Fibroblast of villous mesenchyme (primary cell): ENCODE measurements at regions not wholly inside any gene's neighbourhood (a gene's known extent, or its start where the extent isn't known, plus 50 kb on each side); places are given as distances from the start of the nearest gene placed in this dataset.

Experiments used
- DNase-seq: peaks from one replicate; pipeline ENCODE4 v3.0.0-alpha.2; 2010; ENCODE audit warnings: low read depth
- H3K4me3 ChIP-seq: 2 replicates; pipeline ENCODE4 v1.5.1; 2011; ENCODE audit warnings: low read depth, mild to moderate bottlenecking, low read length
- TF ChIP-seq, protein P1 (sequence below): IDR thresholded peaks from 2 replicates; pipeline ENCODE4 v1.5.1; 2012; ENCODE audit warnings: low read depth, mild to moderate bottlenecking, low read length; ENCODE audit not compliant: insufficient read depth

DNA sequence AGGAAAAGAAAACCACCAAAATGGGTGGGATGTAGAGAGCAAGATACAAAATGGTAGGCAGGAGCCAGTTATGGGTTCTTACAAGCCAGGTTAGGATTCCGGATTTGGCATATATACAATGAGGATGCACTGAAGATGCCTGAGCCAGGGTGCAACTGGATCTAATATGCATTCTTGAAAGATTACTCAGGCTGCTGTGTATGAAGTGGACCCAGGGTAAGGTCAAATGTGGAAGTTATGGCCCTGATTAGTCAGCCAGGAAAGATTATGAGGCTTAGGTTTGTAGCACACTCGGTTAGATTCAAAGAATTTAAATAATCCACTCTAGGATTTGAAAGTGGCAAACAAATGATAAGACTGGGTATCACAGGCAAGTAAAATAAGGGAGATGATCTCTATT is 1750.7 kb upstream of the FLRT2 start:
- TF ChIP-seq, protein P1, sequence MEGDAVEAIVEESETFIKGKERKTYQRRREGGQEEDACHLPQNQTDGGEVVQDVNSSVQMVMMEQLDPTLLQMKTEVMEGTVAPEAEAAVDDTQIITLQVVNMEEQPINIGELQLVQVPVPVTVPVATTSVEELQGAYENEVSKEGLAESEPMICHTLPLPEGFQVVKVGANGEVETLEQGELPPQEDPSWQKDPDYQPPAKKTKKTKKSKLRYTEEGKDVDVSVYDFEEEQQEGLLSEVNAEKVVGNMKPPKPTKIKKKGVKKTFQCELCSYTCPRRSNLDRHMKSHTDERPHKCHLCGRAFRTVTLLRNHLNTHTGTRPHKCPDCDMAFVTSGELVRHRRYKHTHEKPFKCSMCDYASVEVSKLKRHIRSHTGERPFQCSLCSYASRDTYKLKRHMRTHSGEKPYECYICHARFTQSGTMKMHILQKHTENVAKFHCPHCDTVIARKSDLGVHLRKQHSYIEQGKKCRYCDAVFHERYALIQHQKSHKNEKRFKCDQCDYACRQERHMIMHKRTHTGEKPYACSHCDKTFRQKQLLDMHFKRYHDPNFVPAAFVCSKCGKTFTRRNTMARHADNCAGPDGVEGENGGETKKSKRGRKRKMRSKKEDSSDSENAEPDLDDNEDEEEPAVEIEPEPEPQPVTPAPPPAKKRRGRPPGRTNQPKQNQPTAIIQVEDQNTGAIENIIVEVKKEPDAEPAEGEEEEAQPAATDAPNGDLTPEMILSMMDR: no peak
- DNase-seq: peak; percentile 86
- no peak overlapping the region for H3K4me3 ChIP-seq

DNA sequence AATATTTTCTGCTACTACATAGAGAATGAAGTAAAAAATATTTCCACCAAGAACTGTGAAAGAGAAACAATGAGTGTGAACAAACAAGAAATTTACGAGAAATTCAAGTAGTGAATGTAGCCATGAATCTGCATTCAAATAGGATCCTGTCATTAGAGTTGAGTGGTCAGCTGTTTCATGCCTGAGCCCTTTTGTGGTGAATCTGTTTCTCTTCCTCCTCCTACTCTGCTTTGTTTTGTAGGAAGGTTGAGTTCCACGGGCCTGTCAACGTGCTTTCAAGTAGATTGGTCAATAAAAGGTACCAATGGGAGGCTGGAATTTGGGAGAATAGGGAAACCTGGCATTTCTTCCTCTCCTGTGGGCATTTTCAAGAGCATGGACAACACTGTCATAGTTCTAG is 1749.6 kb upstream of the FLRT2 start:
- no peak for DNase-seq
- no peak overlapping the region for H3K4me3 ChIP-seq

DNA sequence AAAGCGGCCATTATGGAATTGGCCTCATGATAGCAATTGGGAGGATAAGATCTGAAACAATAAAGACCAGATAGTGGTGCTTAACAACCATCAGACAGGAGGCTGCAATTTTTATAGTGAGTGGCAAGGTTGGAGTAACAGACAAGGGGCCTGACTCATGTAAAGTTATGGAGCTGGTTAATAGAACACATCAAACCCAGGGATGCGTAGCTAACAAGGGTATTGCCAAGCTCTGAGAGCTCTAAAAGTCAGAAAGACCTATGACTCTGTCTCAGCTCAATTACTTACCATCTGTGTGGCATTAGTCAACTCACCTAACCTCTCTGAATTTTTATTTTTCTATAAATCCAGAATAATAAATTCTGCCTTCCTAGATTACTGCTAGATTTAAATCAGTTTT is 1731.5 kb upstream of the FLRT2 start:
- TF ChIP-seq, protein P1: no peak
- DNase-seq: no peak

More for the DNA sequence above, 1749.6 kb upstream of the FLRT2 start:
- TF ChIP-seq, protein P1: no peak

DNA sequence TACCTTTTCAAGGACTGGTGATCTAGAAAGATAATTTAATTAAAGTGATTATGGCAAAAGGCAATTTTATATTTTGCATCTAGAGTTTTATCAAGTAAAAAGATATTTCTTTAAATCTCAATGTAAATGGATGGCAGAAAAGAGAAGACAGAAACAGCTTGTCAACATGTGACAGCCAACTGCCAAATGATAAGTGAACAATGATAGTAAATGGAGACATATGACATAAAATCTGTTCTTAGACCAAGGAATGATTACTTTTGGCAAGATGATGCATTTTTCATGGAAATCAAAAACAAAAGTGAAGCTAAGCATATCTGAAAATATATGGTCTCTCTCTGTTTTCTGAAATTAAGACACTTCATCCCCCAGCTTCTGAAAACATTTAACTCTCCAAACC is 1730.7 kb upstream of the FLRT2 start:
- no peak overlapping the region for H3K4me3 ChIP-seq
- TF ChIP-seq, protein P1: no peak
- DNase-seq: no peak

More for the DNA sequence above, 1731.5 kb upstream of the FLRT2 start:
- H3K4me3 ChIP-seq: no peak overlapping the region

DNA sequence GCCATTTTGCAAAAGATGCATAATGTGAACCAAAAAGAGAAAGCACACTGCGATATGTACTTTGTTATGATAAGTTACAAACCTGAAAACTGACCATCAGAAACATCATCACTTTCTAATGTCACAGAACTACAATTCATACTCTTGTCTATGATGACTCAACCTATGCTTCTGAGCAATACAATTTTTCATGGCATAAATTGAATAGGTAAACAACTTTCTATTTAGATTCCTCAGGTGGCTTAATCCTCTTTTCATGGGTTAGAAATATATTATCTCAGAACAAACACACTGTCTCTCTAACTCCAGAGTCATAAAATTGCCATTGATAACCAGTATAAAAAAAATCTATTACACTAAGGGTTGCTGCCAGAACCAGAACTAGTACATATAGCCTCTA is 1715.0 kb upstream of the FLRT2 start:
- no peak overlapping the region for H3K4me3 ChIP-seq
- DNase-seq: no peak
- TF ChIP-seq, protein P1: no peak

DNA sequence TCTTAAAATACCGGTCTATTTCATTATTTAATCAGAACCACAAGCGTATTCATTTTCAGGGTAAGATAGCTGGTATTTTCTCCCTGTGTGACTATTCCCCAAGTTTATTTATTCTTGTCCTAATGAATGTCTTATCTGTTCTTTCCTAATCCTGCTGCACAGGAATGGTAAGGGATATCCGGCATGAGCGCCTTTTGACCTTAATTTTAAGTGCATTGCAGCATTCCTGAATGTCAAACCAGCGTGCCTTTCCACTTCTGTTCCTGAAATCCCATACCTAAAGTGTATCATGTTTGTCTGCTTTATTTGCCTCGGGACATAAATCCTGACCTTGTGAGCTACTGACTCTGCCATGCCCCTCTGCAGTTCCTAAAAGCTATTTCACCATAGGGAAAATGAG is 1713.2 kb upstream of the FLRT2 start:
- TF ChIP-seq, protein P1: no peak
- DNase-seq: peak; percentile 91

DNA sequence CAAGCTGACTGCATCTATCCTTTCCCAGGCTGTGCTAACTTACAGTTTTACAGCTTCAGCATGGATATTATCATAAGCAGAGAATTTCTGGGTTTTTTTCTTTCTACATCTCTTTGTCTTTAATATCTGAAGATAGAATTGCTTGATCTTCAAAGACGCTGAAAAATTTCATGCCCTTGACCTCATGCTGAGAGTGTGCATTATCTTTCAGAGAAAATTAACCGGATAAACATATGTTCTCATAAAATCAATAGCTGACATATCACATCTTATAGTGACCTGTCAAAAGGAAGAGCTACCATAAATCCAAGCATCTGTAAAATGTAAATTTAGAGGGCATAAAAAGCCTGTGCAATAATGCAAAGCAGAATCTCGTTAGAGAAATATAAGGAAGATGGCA is 1704.1 kb upstream of the FLRT2 start:
- no peak overlapping the region for H3K4me3 ChIP-seq
- DNase-seq: peak; percentile 4
- TF ChIP-seq, protein P1: no peak

More for the DNA sequence above, 1713.2 kb upstream of the FLRT2 start:
- H3K4me3 ChIP-seq: no peak overlapping the region
